Stomach (tissue), 4 donors: ENCODE measurements at regions not wholly inside any gene's neighbourhood (a gene's known extent, or its start where the extent isn't known, plus 50 kb on each side); places are given as distances from the start of the nearest gene placed in this dataset.

ENCODE experiments used
- CTCF ChIP-seq, 7 experiments: fragments of 450-650 bp in 4 of 7; fragments of 200-600 bp in 3 of 7; sonication (generic) in 3 of 7; IDR thresholded peaks; one replicate each; pipeline ENCODE4 v1.5.1; 2016 to 2019; ENCODE audit warnings: antibody characterized with exemption in 7 of 7, control low read depth in 2 of 7, mild to moderate bottlenecking in 1 of 7
- EP300 ChIP-seq: sonication (generic); formaldehyde crosslinking; IDR thresholded peaks from one replicate; pipeline ENCODE4 v1.6.1; 2017; ENCODE audit warnings: antibody characterized with exemption
- POLR2A ChIP-seq, 4 donors: fragments of 450-650 bp; IDR thresholded peaks; one replicate each; pipeline ENCODE4 v1.6.1; 2016; ENCODE audit warnings: antibody characterized with exemption in 4 of 4, control low read depth in 2 of 4, mild to moderate bottlenecking in 1 of 4, moderate library complexity in 1 of 4
- POLR2AphosphoS5 ChIP-seq, 3 donors: sonication (generic); formaldehyde crosslinking; IDR thresholded peaks; one replicate each; pipeline ENCODE4 v1.6.1; 2016; ENCODE audit warnings: antibody characterized with exemption in 3 of 3

- no peak for TF ChIP-seq CTCF (IDR thresholded peaks at IDR 0.05)
- TF ChIP-seq POLR2A (IDR thresholded peaks at IDR 0.05): no peak
- TF ChIP-seq POLR2AphosphoS5 (IDR thresholded peaks at IDR 0.05): no peak
- no peak for TF ChIP-seq EP300
These were observed 195.6 kb upstream of the CNTN4 start for GRCh38 chr3:1903111-1903510.
